ENCODE measurements at regions not wholly inside any gene's neighbourhood (a gene's known extent, or its start where the extent isn't known, plus 50 kb on each side); places are given as distances from the start of the nearest gene placed in this dataset.

DNA sequence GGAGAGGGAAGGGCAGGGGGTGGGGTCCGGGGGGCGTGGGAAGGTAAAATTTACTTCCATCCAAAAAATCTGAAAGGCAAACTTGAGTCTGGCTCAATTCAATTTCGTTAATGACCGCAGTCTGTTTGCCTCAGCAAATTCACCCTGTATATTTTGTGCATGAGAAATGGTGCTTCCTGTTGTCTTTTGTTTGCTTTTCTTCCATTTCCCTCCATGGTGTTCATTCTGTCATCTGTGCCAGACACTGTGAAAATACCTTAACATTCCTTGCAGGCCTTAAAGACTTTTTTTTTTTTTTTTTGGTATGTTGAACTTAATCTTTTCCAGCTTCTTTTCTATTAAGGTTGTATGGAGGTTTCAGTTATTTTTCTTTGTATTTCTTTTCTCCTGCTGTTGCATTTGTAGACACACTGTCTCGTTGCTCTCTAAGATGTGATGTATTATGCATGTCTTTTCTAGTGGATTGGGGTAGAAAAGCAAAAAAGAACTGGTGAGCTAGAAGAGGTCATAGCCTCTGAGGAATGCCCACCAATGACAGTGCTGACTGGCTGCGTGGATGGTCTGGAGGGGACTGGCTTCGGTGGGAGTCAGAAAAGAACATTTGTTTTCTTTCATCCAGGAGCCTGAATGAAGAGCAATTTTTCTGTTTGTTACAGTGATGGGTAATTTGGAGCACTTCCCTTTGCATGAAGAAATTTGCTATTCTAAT lies 585.0 kb upstream of the MAP3K7 start:
- DNase-seq: no peak
- Histone ChIP-seq H3K9me3 (no peaks in the 10 kb centered on the region), H3K4me3 (no peak overlapping the region), H3K36me3 (no peaks in the 10 kb centered on the region), H3K27me3 (peaks cover 2% of the 10 kb centered on the region)

DNA sequence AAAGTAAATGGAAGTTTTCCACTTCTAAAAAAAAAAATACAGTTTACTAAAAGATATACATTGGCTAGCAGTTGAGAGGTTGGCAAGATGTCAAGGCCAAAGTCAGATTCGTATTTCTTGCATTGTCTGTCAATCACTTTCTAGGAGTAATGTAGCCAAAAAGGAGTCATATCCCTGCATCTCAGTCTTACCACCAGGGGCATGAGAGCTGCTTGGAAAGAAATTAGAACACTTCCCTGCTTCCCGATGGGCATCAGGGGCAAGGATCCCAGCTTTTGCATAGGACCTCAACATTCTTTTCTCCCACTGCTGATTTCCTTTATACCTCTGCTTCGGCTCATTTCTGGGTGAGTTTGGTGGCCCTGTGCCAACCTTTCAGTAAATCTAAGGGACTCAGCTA lies 581.0 kb upstream of the MAP3K7 start:
- DNase-seq: peak; percentile 3
- no peaks in the 10 kb centered on the region for H3K36me3 ChIP-seq
- no peak overlapping the region for H3K4me3 ChIP-seq
- H3K27me3 ChIP-seq: peaks cover 5% of the 10 kb centered on the region; the same call in 1 of the 2 replicates
- no peaks in the 10 kb centered on the region for H3K9me3 ChIP-seq

DNA sequence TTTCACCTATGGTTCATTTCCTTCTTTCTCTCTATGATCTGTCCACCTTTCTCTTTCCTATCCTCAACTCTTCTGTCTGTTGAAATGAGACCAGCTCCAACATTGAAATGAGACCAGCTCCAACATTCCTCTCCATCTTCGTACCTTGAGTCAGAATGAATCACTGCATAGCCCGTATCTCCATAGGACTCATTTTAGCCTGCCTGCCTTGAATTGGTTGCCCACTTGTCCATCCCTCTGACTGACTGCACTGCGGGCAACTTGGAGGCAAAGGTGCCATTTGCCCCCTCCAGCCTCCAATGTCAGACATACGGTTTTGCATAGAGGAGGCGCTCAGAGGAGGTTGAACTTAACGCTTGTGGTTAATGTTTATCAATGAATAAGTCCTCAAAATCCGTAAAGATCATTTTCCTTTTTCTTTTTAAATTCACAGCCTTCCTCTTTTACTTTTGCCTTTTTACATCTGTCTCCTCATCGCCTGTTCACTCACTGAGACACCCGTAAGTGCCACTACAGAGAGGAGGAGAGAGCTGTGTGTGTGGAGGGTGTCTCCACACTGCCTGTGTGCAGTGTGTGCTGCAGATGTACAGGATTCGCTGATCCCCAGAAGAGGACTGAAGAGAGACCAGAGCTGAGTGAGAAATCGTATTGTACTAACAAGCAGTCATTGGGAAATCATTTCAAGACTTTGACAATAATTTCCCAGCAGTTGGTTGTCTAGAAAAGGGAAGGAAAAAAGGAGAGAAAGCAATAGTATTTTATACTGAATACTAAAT lies 579.6 kb upstream of the MAP3K7 start:
- H3K36me3 ChIP-seq: no peaks in the 10 kb centered on the region
- no peak overlapping the region for H3K4me3 ChIP-seq
- DNase-seq: peak; percentile 49
- H3K27me3 ChIP-seq: peaks cover 5% of the 10 kb centered on the region; the same call in 1 of the 2 replicates
- H3K9me3 ChIP-seq: no peaks in the 10 kb centered on the region

DNA sequence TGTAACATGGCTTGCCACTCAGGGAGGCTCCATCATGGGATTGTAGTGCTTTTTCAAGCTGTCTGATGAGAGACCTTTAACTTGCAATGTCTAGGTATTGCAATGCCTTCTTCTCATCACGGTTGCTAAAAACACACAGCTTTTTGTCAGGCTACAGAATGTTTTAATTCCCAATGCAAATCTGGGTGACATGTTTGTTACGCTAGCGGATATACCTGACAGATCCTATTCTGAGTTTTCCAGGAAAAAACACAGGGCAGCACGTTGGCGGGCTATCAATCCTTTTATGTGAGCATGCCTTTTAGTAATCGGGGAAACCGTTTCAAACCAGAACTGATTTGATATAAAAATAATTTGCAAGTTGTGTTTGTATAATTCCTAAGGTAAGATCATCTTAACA lies 577.2 kb upstream of the MAP3K7 start:
- no peaks in the 10 kb centered on the region for H3K9me3 ChIP-seq

DNA sequence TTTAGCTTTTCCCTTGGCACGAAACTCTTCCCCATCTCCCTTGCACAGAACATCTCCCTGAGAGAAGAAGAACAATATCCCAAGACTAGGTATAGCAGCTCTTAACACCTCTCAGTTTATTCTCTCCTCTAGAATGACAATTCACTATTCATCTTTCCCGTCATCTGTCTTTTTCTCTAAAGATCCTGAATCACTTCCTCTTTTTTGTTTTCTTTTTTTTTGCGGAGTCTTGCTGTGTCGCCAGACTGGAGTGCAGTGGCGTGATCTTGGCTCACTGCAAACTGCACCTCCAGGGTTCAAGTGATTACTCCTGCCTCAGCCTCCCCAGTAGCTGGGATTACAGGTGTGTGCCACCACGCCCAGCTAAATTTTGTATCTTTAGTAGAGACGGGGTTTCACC lies 574.4 kb upstream of the MAP3K7 start:
- Histone ChIP-seq H3K27me3 (no peaks in the 10 kb centered on the region; the same call in 1 of the 2 replicates), H3K9me3 (no peaks in the 10 kb centered on the region), H3K36me3 (no peaks in the 10 kb centered on the region)

More for the DNA sequence above, 577.2 kb upstream of the MAP3K7 start:
- no peak overlapping the region for H3K4me3 ChIP-seq
- peaks cover 3% of the 10 kb centered on the region; the same call in 1 of the 2 replicates for H3K27me3 ChIP-seq
- DNase-seq: no peak
- H3K36me3 ChIP-seq: no peaks in the 10 kb centered on the region

DNA sequence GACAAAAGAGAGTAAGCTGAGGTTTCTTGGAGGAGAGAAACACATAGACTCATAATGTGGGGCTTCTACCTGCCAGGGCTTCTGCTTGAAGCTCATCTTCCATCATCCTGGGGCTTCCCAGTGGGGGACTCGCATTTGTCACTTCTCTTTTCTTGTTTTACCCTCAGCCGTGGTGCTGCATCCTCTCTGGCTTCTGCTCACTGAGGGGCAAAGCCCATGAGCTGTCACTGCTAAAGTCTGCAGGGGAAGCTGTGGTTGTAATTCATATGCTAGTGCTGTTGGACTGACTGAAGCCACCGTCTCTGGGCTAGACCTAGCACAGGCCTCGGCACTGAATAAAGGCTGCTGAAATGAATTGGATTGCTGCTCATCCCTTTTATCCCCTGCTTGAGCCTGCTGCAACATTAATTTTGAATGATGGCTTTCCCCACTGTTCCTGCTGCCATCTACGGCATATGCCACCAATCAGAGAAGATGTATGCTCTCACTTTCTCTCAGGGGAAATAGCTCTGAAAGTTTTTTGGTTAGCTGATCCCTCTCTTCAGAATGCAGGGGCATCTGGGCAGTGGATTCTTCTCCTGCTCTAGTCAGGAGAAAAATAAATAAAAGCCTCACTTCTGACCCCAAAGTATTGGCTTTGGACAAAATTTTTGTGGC lies 568.4 kb upstream of the MAP3K7 start:
- Histone ChIP-seq H3K27me3 (no peaks in the 10 kb centered on the region), H3K36me3 (no peaks in the 10 kb centered on the region), H3K9me3 (no peaks in the 10 kb centered on the region), H3K4me3 (no peak overlapping the region)
- DNase-seq: no peak

More for the DNA sequence above, 574.4 kb upstream of the MAP3K7 start:
- H3K4me3 ChIP-seq: no peak overlapping the region
- no peak for DNase-seq

DNA sequence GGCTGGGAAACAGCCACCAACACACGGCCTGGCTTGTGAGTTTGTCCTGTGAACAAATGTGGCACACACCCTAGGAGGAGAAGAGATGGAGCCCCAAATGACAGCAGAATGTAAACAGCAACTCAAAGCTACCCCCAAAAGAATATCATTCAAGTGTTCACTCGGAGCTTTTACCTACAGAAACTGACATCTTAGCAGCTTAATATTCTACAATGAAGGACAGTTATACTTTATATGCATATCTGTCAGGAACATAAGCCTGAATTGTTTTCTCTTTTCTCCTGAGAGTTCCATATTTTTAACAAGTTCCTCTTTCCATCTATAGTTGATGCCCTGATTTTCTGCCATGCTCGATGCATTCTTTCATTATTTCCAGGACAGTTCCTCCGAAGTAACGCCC lies 566.0 kb upstream of the MAP3K7 start:
- no peaks in the 10 kb centered on the region for H3K36me3 ChIP-seq
- H3K27me3 ChIP-seq: no peaks in the 10 kb centered on the region
- no peak for DNase-seq
- no peak overlapping the region for H3K4me3 ChIP-seq
- H3K9me3 ChIP-seq: no peaks in the 10 kb centered on the region

DNA sequence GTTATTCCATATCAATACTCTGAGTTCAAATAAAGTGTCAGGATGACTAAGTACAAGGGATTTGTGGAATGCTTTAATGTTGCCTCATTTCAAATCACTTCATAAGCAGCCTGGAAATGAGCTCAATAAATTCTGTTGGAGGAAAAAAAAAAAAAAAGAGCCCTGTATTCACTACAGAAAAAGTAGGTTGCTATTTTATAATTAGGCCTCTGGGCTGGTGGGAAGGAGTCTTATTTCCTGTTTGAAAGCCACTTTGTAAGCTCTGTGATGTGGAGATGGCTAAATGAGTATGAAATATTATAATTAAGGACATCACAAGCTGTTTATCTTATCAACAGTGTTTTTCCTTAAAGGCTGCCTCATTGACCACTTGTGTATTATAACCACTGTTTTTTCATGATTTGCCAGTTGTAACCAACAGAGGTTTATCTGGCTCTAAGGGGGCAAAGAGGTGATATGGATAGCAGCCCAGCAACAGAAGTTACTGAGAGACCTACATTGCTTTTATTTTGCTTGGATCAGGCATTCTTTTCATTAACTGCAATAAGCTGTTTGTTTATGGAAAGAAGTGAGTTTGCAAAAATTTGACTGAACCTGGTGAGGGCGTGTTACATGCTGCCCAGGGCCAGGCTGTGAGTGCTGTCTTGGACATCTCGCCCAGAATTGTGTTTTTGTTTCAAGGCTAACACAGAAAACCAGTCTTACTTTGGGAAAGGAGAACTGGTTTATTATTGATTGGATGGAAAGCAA lies 563.3 kb upstream of the MAP3K7 start:
- Histone ChIP-seq H3K36me3 (no peaks in the 10 kb centered on the region), H3K9me3 (no peaks in the 10 kb centered on the region), H3K4me3 (no peak overlapping the region), H3K27me3 (no peaks in the 10 kb centered on the region)
- peak; percentile 2 for DNase-seq

DNA sequence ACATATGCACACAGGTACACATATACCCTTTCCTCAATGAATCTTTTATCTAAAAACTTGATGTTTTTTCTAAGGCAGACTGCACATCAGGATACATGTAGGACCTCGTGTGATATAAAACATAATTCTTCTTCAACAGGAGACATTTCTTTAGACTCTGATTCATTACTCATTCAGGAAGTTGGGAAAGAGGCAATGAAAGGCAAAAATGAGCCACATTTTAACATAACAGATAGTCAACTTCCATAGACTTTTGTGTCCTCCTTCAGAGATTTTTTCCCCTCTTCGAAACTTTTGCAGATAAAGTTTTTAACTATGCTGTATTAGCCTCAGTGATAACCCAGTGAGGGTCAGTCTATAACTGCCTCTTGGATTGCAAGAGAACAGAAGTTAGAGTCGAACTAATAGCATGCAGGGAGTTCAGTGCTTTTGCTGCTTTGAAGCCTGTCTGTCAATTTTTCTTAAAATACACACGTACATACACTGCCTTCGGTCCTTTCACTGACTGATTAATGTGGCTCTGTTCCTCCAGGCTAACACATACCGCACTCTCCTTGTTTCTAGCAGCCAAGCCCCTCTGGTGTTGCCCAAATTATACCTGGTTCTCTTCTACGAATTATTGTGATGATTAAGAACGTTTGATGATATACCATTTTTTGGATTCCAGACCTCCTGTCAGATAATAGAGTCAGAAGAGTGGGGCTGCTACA lies 562.5 kb upstream of the MAP3K7 start:
- H3K27me3 ChIP-seq: no peaks in the 10 kb centered on the region
- DNase-seq: no peak

DNA sequence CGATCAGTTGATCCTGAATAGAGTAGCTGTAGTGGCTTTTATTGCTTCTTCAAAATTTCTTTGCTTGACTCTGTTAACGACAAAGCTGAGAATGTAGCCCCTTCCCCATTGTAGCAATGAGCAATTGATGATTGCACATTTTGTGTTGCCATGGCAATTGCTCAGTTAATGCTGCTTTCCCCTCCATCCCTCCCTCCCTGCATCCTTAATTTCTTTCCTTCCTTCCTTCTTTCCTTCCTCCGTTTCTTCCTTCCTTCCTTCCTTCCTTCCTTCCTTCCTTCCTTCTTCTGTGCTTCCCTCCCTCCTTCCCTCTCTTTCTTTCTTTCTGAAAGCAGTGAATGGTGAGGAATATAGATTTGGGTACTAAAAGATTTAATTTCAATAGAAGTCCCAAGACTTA lies 557.3 kb upstream of the MAP3K7 start:
- no peaks in the 10 kb centered on the region for H3K27me3 ChIP-seq
- no peak overlapping the region for H3K4me3 ChIP-seq
- DNase-seq: no peak
- H3K9me3 ChIP-seq: no peaks in the 10 kb centered on the region
- H3K36me3 ChIP-seq: no peaks in the 10 kb centered on the region

More for the DNA sequence above, 562.5 kb upstream of the MAP3K7 start:
- Histone ChIP-seq H3K36me3 (no peaks in the 10 kb centered on the region), H3K4me3 (no peak overlapping the region), H3K9me3 (no peaks in the 10 kb centered on the region)

DNA sequence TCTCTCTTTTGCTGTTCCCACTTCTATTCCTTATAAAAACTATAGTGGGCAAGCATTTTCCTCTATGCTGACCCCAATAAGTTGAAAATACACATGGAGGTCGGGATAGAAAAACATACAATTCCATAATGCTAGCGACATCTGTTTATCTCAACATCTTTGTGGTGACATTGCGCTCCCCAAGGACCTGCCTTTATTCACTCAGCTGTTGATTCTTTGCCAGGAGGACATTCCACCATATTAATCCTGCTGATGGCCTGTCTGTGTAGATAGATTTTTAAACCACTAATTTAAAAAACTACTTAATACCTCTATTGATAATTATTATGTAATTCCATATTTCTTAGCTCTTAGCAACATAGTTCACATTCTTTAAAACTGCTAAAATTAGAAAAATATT lies 555.3 kb upstream of the MAP3K7 start:
- DNase-seq: no peak
- Histone ChIP-seq H3K4me3 (no peak overlapping the region), H3K9me3 (no peaks in the 10 kb centered on the region), H3K36me3 (no peaks in the 10 kb centered on the region), H3K27me3 (no peaks in the 10 kb centered on the region)

DNA sequence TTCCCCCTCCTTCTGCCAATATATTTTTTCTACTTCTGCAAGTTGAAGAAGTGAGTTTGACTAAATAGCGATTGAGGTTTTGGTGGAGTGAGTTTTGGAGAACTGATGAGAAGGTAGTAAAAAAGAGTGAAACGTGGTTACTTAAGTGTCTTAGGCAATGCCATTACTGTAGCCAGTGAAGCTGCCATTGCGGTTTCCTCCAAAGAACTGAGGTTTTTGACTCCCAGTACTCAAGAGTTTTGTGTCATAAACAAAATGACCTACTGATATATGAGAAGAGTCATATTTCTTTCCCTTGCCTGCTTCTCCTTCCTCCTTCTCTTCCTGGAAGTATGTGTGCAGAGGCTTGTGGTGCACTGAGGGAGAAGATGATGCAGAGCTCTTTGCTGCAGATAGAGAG lies 554.5 kb upstream of the MAP3K7 start:
- H3K27me3 ChIP-seq: no peaks in the 10 kb centered on the region
- no peak overlapping the region for H3K4me3 ChIP-seq
- no peaks in the 10 kb centered on the region for H3K36me3 ChIP-seq
- no peak for DNase-seq
- H3K9me3 ChIP-seq: no peaks in the 10 kb centered on the region

DNA sequence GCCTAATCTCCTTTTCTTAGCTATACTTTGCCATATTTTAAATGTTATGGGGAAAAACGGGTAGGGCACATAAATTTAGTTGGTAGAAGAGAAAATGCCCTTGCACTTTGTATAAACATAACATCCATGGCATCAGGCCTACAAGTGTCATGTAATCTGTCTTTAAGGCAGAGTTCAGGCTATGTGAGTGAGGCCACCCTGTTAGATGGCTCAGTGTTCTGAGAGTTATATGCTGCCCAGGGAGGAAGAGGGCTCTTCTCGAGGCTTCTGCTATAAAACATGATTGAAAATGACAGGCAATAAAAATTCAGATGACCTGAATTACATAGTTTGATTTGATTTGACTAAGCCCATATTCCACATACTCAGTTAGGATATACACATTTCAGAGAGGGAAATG lies 553.6 kb upstream of the MAP3K7 start:
- Histone ChIP-seq H3K27me3 (no peaks in the 10 kb centered on the region), H3K9me3 (no peaks in the 10 kb centered on the region), H3K4me3 (no peak overlapping the region), H3K36me3 (no peaks in the 10 kb centered on the region)
- DNase-seq: no peak

DNA sequence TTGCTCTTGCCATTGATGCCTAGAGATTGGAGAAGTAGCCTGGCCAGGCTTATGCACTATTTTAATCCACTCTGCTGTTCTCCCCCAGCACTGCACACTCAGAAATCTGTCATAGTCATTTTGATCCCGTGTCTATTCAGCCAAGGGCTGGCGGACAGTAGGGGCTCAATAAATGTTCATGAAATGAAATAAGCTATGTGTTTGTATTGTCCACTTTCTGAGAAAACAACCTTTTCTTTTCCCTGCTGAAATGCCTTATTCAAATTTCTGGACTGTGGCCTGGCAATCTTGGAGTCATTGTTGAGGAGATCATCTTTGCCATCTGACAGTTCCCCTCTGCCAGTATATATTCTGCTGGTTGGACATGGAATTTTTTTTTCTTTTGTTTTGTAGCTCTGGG lies 550.4 kb upstream of the MAP3K7 start:
- no peaks in the 10 kb centered on the region for H3K36me3 ChIP-seq
- no peak for DNase-seq
- H3K27me3 ChIP-seq: no peaks in the 10 kb centered on the region
- H3K9me3 ChIP-seq: no peaks in the 10 kb centered on the region
- H3K4me3 ChIP-seq: no peak overlapping the region

DNA sequence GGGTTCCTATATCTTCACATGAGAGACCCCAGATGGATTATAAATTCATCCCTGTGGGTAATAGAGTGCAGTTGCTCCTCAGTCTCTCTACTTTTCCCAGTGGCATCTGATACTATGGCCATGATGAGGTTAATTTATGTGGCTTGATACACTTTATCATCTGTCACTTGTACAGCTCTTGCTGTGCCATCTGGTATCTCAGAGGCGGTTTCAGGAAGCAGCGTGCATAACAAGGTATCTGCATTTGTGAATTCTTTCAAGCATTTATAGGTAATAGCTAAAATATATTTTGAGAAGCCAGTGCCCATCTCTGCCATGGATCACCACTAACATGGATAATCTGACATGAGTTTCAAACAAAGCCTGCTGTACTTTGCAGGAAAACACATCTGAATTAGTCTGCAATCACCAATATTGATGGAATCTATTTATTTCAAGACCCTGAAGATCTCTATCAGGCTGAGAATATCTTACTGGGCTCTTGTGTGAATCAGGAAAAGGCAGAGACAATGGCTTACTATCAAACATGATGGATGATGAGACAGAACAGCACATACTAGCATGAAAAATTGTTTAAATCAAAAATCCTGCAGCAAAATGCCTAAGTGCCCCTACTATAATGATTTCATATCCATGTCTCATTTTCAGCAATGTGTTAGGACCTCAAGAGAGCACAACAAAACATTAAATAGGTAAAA lies 548.7 kb upstream of the MAP3K7 start:
- Histone ChIP-seq H3K9me3 (no peaks in the 10 kb centered on the region), H3K36me3 (no peaks in the 10 kb centered on the region), H3K27me3 (no peaks in the 10 kb centered on the region), H3K4me3 (no peak overlapping the region)
- DNase-seq: no peak

DNA sequence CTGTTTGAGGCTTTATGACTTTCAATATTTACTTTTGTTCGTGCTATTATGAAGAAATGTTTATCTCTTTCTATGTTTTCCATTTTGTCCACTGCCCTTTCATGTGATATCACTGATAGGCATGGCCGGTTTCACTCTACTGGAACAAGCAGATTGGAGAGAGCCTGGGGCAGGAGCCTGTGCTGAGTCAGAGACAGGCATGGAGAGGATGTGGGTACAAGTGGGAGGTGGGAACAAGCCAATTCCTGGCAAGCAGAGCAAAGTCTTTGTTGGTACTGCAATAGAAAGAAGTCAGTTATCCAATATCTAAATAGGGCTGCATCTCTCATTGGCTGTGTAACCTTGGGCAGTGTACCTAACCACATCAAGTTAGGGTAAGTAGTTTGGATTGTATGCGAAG lies 545.6 kb upstream of the MAP3K7 start:
- DNase-seq: peak; percentile 74
- H3K27me3 ChIP-seq: no peaks in the 10 kb centered on the region
- H3K4me3 ChIP-seq: no peak overlapping the region

More for the DNA sequence above, 545.6 kb upstream of the MAP3K7 start:
- Histone ChIP-seq H3K36me3 (no peaks in the 10 kb centered on the region), H3K9me3 (no peaks in the 10 kb centered on the region)

Data from MG63 (cell line).